GM23248 (cell line): ENCODE measurements at regions not wholly inside any gene's neighbourhood (a gene's known extent, or its start where the extent isn't known, plus 50 kb on each side); places are given as distances from the start of the nearest gene placed in this dataset.
"Not testable (repeated sequence)": the region's sequence is repeated elsewhere in the genome, so short reads cannot be mapped to it uniquely, and the experiment has no call there.

ENCODE experiments used
- DNase-seq: peaks from one replicate; pipeline ENCODE4 v3.0.0-alpha.2; 2015
- H2AFZ ChIP-seq: fragments of 200-600 bp; sonication (generic); 2 replicates; pipeline ENCODE4 v1.6.1; 2016; ENCODE audit warnings: antibody characterized with exemption
- H3F3A ChIP-seq: fragments of 200-600 bp; sonication (generic); 2 replicates; pipeline ENCODE4 v1.6.1; 2016; ENCODE audit warnings: mild to moderate bottlenecking, antibody characterized with exemption, mixed run types; ENCODE audit not compliant: insufficient read depth
- H3K27ac ChIP-seq: fragments of 200-600 bp; sonication (generic); 2 replicates; pipeline ENCODE4 v1.5.1; 2016; ENCODE audit warnings: mild to moderate bottlenecking
- H3K27me3 ChIP-seq: fragments of 200-600 bp; sonication (generic); replicated peaks from 2 replicates; pipeline ENCODE4 v1.6.1; 2016; ENCODE audit warnings: mild to moderate bottlenecking; ENCODE audit not compliant: insufficient read depth
- H3K36me3 ChIP-seq: fragments of 200-600 bp; sonication (generic); 2 replicates; pipeline ENCODE4 v1.6.1; 2016; ENCODE audit warnings: low read depth, mild to moderate bottlenecking
- H3K4me1 ChIP-seq: fragments of 200-600 bp; sonication (generic); 2 replicates; pipeline ENCODE4 v1.6.1; 2016; ENCODE audit warnings: mild to moderate bottlenecking; ENCODE audit not compliant: insufficient read depth
- H3K4me2 ChIP-seq: fragments of 200-600 bp; sonication (generic); one replicate; pipeline ENCODE4 v1.6.1; 2016; ENCODE audit warnings: mild to moderate bottlenecking; ENCODE audit not compliant: unreplicated experiment
- H3K4me3 ChIP-seq: fragments of 200-600 bp; sonication (generic); 2 replicates; pipeline ENCODE4 v1.5.1; 2016; ENCODE audit warnings: mild to moderate bottlenecking
- H3K79me2 ChIP-seq: fragments of 200-600 bp; sonication (generic); 2 replicates; pipeline ENCODE4 v1.6.1; 2016; ENCODE audit warnings: mild to moderate bottlenecking; ENCODE audit not compliant: insufficient read depth
- H3K9ac ChIP-seq: fragments of 200-600 bp; sonication (generic); 2 replicates; pipeline ENCODE4 v1.6.1; 2016; ENCODE audit warnings: mild to moderate bottlenecking
- H3K9me2 ChIP-seq: fragments of 200-600 bp; sonication (generic); 2 replicates; pipeline ENCODE4 v1.6.1; 2016; ENCODE audit warnings: mixed run types, mild to moderate bottlenecking, moderate library complexity; ENCODE audit not compliant: insufficient read depth
- H3K9me3 ChIP-seq: fragments of 200-600 bp; sonication (generic); one replicate; pipeline ENCODE4 v1.6.1; 2017; ENCODE audit warnings: low read depth
- H4K20me1 ChIP-seq: fragments of 200-600 bp; sonication (generic); 2 replicates; pipeline ENCODE4 v1.6.0; 2016; ENCODE audit not compliant: insufficient read depth
- EZH2 ChIP-seq: fragments of 200-600 bp; sonication (generic); IDR thresholded peaks from 2 replicates; pipeline ENCODE4 v1.6.1; 2018; ENCODE audit warnings: antibody characterized with exemption, mild to moderate bottlenecking; ENCODE audit not compliant: insufficient read depth, poor library complexity, severe bottlenecking
- EZH2phosphoT487 ChIP-seq: fragments of 200-600 bp; sonication (generic); IDR thresholded peaks from 2 replicates; pipeline ENCODE4 v1.6.1; 2018; ENCODE audit warnings: antibody characterized with exemption, moderate library complexity, mild to moderate bottlenecking, low read depth; ENCODE audit not compliant: insufficient read depth
- WGBS, 2 experiments: methylation state at CpG; one replicate each; pipeline ENCODE4 v1.1.6; 2015 to 2017; ENCODE audit warnings: low lambda C conversion rate in 2 of 2, low coverage in 1 of 2; ENCODE audit errors: missing lambda C conversion rate in 2 of 2; 5-methylcytosine and 5-hydroxymethylcytosine counted together
- in situ Hi-C: fragments of 300-500 bp; cut with MboI; formaldehyde crosslinking; loops from 2 replicates; pipeline ENCODE4 v1.15.0; 2020

GRCh38 chr6:68189217-68189815 lies 445.8 kb upstream of the ADGRB3 start:
- no peak overlapping the region for H3K4me2 ChIP-seq
- no peak overlapping the region for H3K27ac ChIP-seq
- no peaks in the 10 kb centered on the region for H4K20me1 ChIP-seq
- no peak for TF ChIP-seq EZH2phosphoT487
- TF ChIP-seq EZH2 = no peak
- 11 to 14% methylated on average over 3 of the region's 3 CpGs for WGBS, 2 experiments
- H3F3A ChIP-seq = no peaks in the 10 kb centered on the region
- H3K9me2 ChIP-seq = no peaks in the 10 kb centered on the region
- no peak overlapping the region for H2AFZ ChIP-seq
- H3K4me3 ChIP-seq = no peak overlapping the region
- DNase-seq = no peak
- no peaks in the 10 kb centered on the region for H3K9me3 ChIP-seq
- no peak overlapping the region for H3K9ac ChIP-seq
- H3K27me3 ChIP-seq = no peaks in the 10 kb centered on the region
- H3K36me3 ChIP-seq = no peaks in the 10 kb centered on the region
- H3K79me2 ChIP-seq = no peaks in the 10 kb centered on the region
- in situ Hi-C loops = no loop called here
- no peaks in the 10 kb centered on the region for H3K4me1 ChIP-seq

GRCh38 chr6:68186870-68187269 lies 448.2 kb upstream of the ADGRB3 start:
- no peak for DNase-seq
- Histone ChIP-seq H4K20me1 (no peaks in the 10 kb centered on the region), H3F3A (no peaks in the 10 kb centered on the region), H3K4me3 (no peak overlapping the region), H3K36me3 (no peaks in the 10 kb centered on the region), H3K4me2 (no peak overlapping the region), H3K9me3 (no peaks in the 10 kb centered on the region), H3K79me2 (no peaks in the 10 kb centered on the region), H2AFZ (no peak overlapping the region), H3K9ac (no peak overlapping the region), H3K4me1 (no peaks in the 10 kb centered on the region), H3K27ac (no peak overlapping the region), H3K9me2 (no peaks in the 10 kb centered on the region), H3K27me3 (no peaks in the 10 kb centered on the region)
- TF ChIP-seq EZH2 (no peak), EZH2phosphoT487 (no peak)
- in situ Hi-C loops = no loop called here
- 53 to 71% methylated on average over 2 of the region's 2 CpGs for WGBS, 2 experiments

- Histone ChIP-seq H4K20me1 (no peaks in the 10 kb centered on the region), H3K4me3 (no peak overlapping the region), H3K36me3 (no peaks in the 10 kb centered on the region), H3K27me3 (no peaks in the 10 kb centered on the region), H3K27ac (no peak overlapping the region), H3K79me2 (no peaks in the 10 kb centered on the region), H3F3A (no peaks in the 10 kb centered on the region), H2AFZ (no peak overlapping the region), H3K4me2 (no peak overlapping the region), H3K9me2 (no peaks in the 10 kb centered on the region), H3K9ac (no peak overlapping the region), H3K4me1 (no peaks in the 10 kb centered on the region), H3K9me3 (no peaks in the 10 kb centered on the region)
- TF ChIP-seq EZH2 = no peak
- no peak for TF ChIP-seq EZH2phosphoT487
- in situ Hi-C loops = no loop called here
- DNase-seq = no peak
- WGBS, 2 experiments = 0 to 1% methylated on average over 3 of the region's 3 CpGs
Measured at GRCh38 chr6:68182386-68182785, 452.7 kb upstream of the ADGRB3 start.

- H4K20me1 ChIP-seq, H3K4me3 ChIP-seq, H3K9me3 ChIP-seq, H3K79me2 ChIP-seq, H3K9ac ChIP-seq, H3K9me2 ChIP-seq, H3K27ac ChIP-seq, H3K4me2 ChIP-seq, DNase-seq, H2AFZ ChIP-seq, H3K36me3 ChIP-seq, H3F3A ChIP-seq, in situ Hi-C loops, H3K27me3 ChIP-seq, H3K4me1 ChIP-seq: not testable (repeated sequence)
- 15 to 19% methylated on average over 3 of the region's 3 CpGs for WGBS, 2 experiments
Measured at GRCh38 chr6:68181027-68181426, 454.1 kb upstream of the ADGRB3 start.

GRCh38 chr6:68173616-68174015 lies 461.5 kb upstream of the ADGRB3 start:
- Histone ChIP-seq H3K79me2 (no peaks in the 10 kb centered on the region), H4K20me1 (no peaks in the 10 kb centered on the region), H3K36me3 (no peaks in the 10 kb centered on the region), H3F3A (no peaks in the 10 kb centered on the region), H3K27me3 (no peaks in the 10 kb centered on the region), H3K9ac (no peak overlapping the region), H3K4me3 (no peak overlapping the region), H2AFZ (no peak overlapping the region), H3K4me1 (no peaks in the 10 kb centered on the region), H3K9me3 (no peaks in the 10 kb centered on the region), H3K27ac (no peak overlapping the region), H3K4me2 (no peak overlapping the region), H3K9me2 (no peaks in the 10 kb centered on the region)
- TF ChIP-seq EZH2phosphoT487 (no peak), EZH2 (no peak)
- no peak for DNase-seq
- in situ Hi-C loops = no loop called here
- 21 to 22% methylated on average over 2 of the region's 2 CpGs for WGBS, 2 experiments
